Astrocyte of the cerebellum (primary cell): ENCODE measurements at regions not wholly inside any gene's neighbourhood (a gene's known extent, or its start where the extent isn't known, plus 50 kb on each side); places are given as distances from the start of the nearest gene placed in this dataset.

Experiments
- DNase-seq: peaks from one replicate; pipeline ENCODE4 v3.0.0-alpha.2; 2011; ENCODE audit warnings: low read depth
- H3K4me3 ChIP-seq: 2 replicates; pipeline ENCODE4 v1.5.1; 2011; ENCODE audit warnings: mild to moderate bottlenecking, low read depth, low read length, moderate library complexity
- CTCF ChIP-seq: IDR thresholded peaks from 2 replicates; pipeline ENCODE4 v1.5.1; 2012; ENCODE audit warnings: low read length, low read depth, moderate library complexity, mild to moderate bottlenecking; ENCODE audit errors: missing control alignments
- in situ Hi-C: cut with HindIII; loops from 2 replicates; pipeline ENCODE4 v1.10.0; 2017; ENCODE audit warnings: low sequenced_read_pairs

GRCh38 chr7:83882551-83882950 lies 233.6 kb upstream of the SEMA3E start:
- DNase-seq, result no peak
- no peak overlapping the region for H3K4me3 ChIP-seq
- in situ Hi-C loops, result no loop called here
- no peak for TF ChIP-seq CTCF

GRCh38 chr7:83879063-83879462 lies 230.1 kb upstream of the SEMA3E start:
- H3K4me3 ChIP-seq, result no peak overlapping the region
- in situ Hi-C loops, result no loop called here
- TF ChIP-seq CTCF, result no peak
- DNase-seq, result no peak

GRCh38 chr7:83878614-83879013 lies 229.7 kb upstream of the SEMA3E start:
- TF ChIP-seq CTCF, result no peak
- in situ Hi-C loops, result no loop called here
- no peak for DNase-seq
- no peak overlapping the region for H3K4me3 ChIP-seq

- in situ Hi-C loops, result no loop called here
- TF ChIP-seq CTCF, result no peak
- no peak for DNase-seq
- H3K4me3 ChIP-seq, result no peak overlapping the region
Observed at GRCh38 chr7:83876593-83876992, 227.7 kb upstream of the SEMA3E start.

GRCh38 chr7:83873459-83873858 lies 224.5 kb upstream of the SEMA3E start:
- no peak overlapping the region for H3K4me3 ChIP-seq
- DNase-seq, result no peak
- TF ChIP-seq CTCF, result no peak
- in situ Hi-C loops, result no loop called here

GRCh38 chr7:83872501-83872900 lies 223.6 kb upstream of the SEMA3E start:
- H3K4me3 ChIP-seq, result no peak overlapping the region
- in situ Hi-C loops, result no loop called here

More at GRCh38 chr7:83872501-83872900, 223.6 kb upstream of the SEMA3E start:
- no peak for TF ChIP-seq CTCF
- no peak for DNase-seq
